GM12873 (cell line): ENCODE measurements at regions not wholly inside any gene's neighbourhood (a gene's known extent, or its start where the extent isn't known, plus 50 kb on each side); places are given as distances from the start of the nearest gene placed in this dataset.

Source experiments
- TF ChIP-seq, protein P1 (sequence below): IDR thresholded peaks from 2 replicates; pipeline ENCODE4 v1.5.1; 2012; ENCODE audit warnings: low read depth, mild to moderate bottlenecking, moderate library complexity, low read length, control low read depth; ENCODE audit not compliant: insufficient read depth; ENCODE audit errors: missing control alignments

GRCh38 chr6:120254651-120255050 lies 905.1 kb upstream of the MAN1A1 start:
- TF ChIP-seq, protein P1, sequence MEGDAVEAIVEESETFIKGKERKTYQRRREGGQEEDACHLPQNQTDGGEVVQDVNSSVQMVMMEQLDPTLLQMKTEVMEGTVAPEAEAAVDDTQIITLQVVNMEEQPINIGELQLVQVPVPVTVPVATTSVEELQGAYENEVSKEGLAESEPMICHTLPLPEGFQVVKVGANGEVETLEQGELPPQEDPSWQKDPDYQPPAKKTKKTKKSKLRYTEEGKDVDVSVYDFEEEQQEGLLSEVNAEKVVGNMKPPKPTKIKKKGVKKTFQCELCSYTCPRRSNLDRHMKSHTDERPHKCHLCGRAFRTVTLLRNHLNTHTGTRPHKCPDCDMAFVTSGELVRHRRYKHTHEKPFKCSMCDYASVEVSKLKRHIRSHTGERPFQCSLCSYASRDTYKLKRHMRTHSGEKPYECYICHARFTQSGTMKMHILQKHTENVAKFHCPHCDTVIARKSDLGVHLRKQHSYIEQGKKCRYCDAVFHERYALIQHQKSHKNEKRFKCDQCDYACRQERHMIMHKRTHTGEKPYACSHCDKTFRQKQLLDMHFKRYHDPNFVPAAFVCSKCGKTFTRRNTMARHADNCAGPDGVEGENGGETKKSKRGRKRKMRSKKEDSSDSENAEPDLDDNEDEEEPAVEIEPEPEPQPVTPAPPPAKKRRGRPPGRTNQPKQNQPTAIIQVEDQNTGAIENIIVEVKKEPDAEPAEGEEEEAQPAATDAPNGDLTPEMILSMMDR: no peak

DNA sequence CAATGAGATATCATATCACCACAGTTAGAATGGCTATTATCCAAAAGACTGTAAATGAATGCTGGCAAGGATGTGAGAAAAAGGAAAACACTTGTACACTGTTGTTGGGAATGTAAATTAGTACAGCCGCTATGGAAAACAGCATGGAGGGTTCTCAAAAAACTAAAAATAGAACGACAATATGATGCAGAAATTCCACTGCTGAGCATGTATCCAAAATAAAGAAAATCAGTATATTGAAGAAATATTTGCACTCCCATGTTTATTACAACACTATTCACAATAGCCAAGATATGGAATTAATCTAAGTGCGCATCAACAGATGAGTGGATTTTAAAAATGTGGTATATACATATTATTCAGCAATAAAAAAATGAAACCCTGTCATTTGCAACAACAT lies 898.9 kb upstream of the MAN1A1 start:
- TF ChIP-seq, protein P1: no peak

DNA sequence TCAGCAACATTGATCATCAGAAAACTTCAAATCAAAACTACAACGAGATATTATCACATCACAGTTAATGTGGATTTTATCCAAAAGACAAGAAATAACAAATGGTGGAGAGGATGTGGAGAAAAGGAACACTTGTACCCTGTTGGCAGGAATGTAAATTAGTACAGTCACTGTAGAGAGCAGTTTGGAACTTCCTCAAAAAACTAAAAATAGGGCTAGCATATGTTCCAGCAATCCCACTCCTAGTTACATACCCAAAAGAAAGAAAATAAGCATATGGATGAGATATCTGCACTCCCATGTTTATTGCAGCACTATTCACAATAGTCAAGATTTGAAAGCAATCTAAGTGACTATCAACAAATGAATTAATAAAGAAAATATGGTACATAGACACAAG lies 887.7 kb upstream of the MAN1A1 start:
- TF ChIP-seq, protein P1: no peak

- TF ChIP-seq, protein P1: no peak
Measured at GRCh38 chr6:120230008-120230407, 880.4 kb upstream of the MAN1A1 start.

GRCh38 chr6:120228297-120228696 lies 878.7 kb upstream of the MAN1A1 start:
- TF ChIP-seq, protein P1: no peak

GRCh38 chr6:120219339-120219738 lies 869.8 kb upstream of the MAN1A1 start:
- TF ChIP-seq, protein P1: no peak

DNA sequence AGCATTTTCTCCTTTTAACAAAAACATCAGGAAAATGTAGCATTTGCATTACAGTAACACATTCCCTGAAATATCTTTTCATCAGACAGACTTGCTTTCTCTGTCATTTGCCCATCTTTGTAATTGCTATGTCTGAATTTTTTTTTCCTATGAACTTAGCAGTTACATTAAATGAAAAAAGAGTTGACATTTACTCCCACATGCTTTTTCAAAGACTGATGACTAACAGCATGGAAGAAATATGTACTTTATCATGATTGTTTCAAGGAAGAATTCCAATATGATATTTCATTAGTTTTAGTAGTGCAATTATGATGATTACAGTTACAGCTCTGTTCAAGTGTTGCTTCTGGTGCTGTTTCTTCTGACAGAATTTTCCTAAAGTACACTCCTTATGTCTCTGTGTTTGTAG lies 864.5 kb upstream of the MAN1A1 start:
- TF ChIP-seq, protein P1: no peak
